AG04450 (cell line): ENCODE measurements at regions not wholly inside any gene's neighbourhood (a gene's known extent, or its start where the extent isn't known, plus 50 kb on each side); places are given as distances from the start of the nearest gene placed in this dataset.

ENCODE experiments used
- CTCF ChIA-PET: fragments of 300-600, 350-600 bp; formaldehyde crosslinking; extraction: SDS; loops from one replicate; lab custom pipeline; 2022; ENCODE audit warnings: antibody characterized with exemption, inconsistent platforms; lab: Charles Lee
- POLR2A ChIA-PET: fragments of 350-600 bp; formaldehyde crosslinking; extraction: SDS; loops from one replicate; lab custom pipeline; 2021; ENCODE audit warnings: antibody characterized with exemption, inconsistent platforms; lab: Yijun Ruan, JAX
- DNase-seq: peaks from one replicate; pipeline ENCODE4 v3.0.0-alpha.2; 2011; ENCODE audit warnings: low read depth, low spot score
- H3K27ac ChIP-seq: one replicate; pipeline ENCODE4 v1.5.1; 2012; ENCODE audit warnings: low read depth, low read length, control low read depth
- H3K27me3 ChIP-seq: one replicate; pipeline ENCODE4 v1.6.0; 2012; ENCODE audit warnings: low read length; ENCODE audit not compliant: control insufficient read depth, insufficient read depth
- H3K4me3 ChIP-seq: 2 replicates; pipeline ENCODE4 v1.5.1; 2011; ENCODE audit warnings: mild to moderate bottlenecking, low read depth, low read length, control low read depth
- H3K9me3 ChIP-seq: 2 replicates; pipeline ENCODE4 v1.5.1; 2012; ENCODE audit warnings: low read length; ENCODE audit not compliant: control insufficient read depth, insufficient read depth
- TF ChIP-seq, protein P1 (sequence below): IDR thresholded peaks from 2 replicates; pipeline ENCODE4 v1.5.1; 2011; ENCODE audit warnings: low read depth, low read length, control low read depth, inconsistent platforms

- ChIA-PET POLR2A (no interaction called here), CTCF (no interaction called here)
- no peaks in the 10 kb centered on the region for H3K27me3 ChIP-seq
- no peak overlapping the region for H3K27ac ChIP-seq
- DNase-seq: no peak
- H3K9me3 ChIP-seq: no peaks in the 10 kb centered on the region
- no peak overlapping the region for H3K4me3 ChIP-seq
- TF ChIP-seq, protein P1, sequence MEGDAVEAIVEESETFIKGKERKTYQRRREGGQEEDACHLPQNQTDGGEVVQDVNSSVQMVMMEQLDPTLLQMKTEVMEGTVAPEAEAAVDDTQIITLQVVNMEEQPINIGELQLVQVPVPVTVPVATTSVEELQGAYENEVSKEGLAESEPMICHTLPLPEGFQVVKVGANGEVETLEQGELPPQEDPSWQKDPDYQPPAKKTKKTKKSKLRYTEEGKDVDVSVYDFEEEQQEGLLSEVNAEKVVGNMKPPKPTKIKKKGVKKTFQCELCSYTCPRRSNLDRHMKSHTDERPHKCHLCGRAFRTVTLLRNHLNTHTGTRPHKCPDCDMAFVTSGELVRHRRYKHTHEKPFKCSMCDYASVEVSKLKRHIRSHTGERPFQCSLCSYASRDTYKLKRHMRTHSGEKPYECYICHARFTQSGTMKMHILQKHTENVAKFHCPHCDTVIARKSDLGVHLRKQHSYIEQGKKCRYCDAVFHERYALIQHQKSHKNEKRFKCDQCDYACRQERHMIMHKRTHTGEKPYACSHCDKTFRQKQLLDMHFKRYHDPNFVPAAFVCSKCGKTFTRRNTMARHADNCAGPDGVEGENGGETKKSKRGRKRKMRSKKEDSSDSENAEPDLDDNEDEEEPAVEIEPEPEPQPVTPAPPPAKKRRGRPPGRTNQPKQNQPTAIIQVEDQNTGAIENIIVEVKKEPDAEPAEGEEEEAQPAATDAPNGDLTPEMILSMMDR: no peak
Measured at GRCh38 chr9:17926246-17926645, 347.4 kb downstream of the SH3GL2 start.

DNA sequence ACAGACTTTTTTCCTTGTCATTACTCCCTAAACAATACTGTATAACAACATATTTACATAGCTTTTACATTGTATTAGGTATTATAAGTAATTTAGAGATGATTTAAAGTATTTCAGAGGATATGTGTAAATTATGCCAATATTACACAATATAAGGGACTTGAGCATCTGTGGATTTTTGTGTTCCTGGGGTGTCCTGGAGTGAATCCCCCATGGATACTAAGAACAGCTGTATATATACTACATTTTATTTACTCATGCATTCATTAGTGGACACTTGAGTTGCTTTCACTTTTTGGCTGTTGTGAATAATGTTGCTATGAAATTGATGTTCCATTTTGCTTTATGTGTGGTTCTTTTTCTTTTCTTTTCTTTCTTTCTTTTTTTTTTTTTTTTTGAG, 348.8 kb downstream of the SH3GL2 start:
- H3K27me3 ChIP-seq: no peaks in the 10 kb centered on the region
- DNase-seq: no peak
- H3K9me3 ChIP-seq: no peaks in the 10 kb centered on the region
- TF ChIP-seq, protein P1: no peak
- ChIA-PET POLR2A (no interaction called here), CTCF (no interaction called here)
- H3K27ac ChIP-seq: no peak overlapping the region
- no peak overlapping the region for H3K4me3 ChIP-seq

DNA sequence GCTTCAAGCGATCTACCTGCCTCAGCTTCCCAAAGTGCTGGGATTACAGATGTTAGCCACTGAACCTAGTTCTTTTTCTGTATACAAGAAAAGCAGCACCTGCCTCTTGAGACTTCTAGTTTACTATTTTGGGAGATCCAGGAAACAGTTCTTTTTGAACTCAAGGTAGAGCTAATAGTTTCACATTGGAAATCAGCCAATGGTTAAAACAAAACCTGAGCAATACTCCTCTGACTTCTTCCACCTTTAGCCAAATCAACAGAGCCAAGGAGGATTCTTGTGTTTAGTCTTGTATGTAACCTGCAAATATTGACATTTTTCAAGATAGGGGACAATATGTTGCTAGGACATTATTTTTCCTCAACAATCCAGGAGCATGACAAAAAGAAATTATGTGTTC, 349.4 kb downstream of the SH3GL2 start:
- CTCF ChIA-PET: no interaction called here
- TF ChIP-seq, protein P1: no peak

DNA sequence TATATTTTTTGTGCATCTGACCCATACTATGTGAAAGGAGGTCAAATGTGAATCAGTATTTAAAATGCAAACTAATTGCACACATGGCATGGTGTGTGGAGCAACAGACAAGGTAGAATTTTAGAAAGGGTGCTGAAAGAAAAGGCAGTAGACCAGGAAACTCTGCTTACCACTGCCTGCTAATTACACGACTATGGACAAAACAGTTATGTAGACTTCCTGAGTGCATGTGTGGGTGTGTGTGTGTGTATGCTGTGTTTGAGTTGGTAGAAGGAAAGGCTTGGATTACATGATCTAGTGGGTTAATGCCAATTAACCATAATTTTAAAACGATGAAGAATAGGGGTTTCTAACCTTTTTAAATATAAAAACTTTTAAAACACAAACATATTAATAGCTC, 349.9 kb downstream of the SH3GL2 start:
- TF ChIP-seq, protein P1: no peak
- ChIA-PET CTCF (no interaction called here), POLR2A (no interaction called here)

More for the DNA sequence above, 349.4 kb downstream of the SH3GL2 start:
- DNase-seq: no peak
- no peak overlapping the region for H3K4me3 ChIP-seq
- H3K27me3 ChIP-seq: no peaks in the 10 kb centered on the region
- no peak overlapping the region for H3K27ac ChIP-seq
- POLR2A ChIA-PET: no interaction called here
- H3K9me3 ChIP-seq: no peaks in the 10 kb centered on the region

GRCh38 chr9:17929506-17929905, 350.6 kb downstream of the SH3GL2 start:
- no peaks in the 10 kb centered on the region for H3K27me3 ChIP-seq
- POLR2A ChIA-PET: no interaction called here
- DNase-seq: no peak
- TF ChIP-seq, protein P1: no peak
- CTCF ChIA-PET: no interaction called here
- H3K4me3 ChIP-seq: no peak overlapping the region
- H3K27ac ChIP-seq: no peak overlapping the region
- no peaks in the 10 kb centered on the region for H3K9me3 ChIP-seq

More for the DNA sequence above, 349.9 kb downstream of the SH3GL2 start:
- Histone ChIP-seq H3K27ac (no peak overlapping the region), H3K4me3 (no peak overlapping the region), H3K27me3 (no peaks in the 10 kb centered on the region), H3K9me3 (no peaks in the 10 kb centered on the region)
- no peak for DNase-seq
